ENCODE measurements at regions not wholly inside any gene's neighbourhood (a gene's known extent, or its start where the extent isn't known, plus 50 kb on each side); places are given as distances from the start of the nearest gene placed in this dataset.

DNA sequence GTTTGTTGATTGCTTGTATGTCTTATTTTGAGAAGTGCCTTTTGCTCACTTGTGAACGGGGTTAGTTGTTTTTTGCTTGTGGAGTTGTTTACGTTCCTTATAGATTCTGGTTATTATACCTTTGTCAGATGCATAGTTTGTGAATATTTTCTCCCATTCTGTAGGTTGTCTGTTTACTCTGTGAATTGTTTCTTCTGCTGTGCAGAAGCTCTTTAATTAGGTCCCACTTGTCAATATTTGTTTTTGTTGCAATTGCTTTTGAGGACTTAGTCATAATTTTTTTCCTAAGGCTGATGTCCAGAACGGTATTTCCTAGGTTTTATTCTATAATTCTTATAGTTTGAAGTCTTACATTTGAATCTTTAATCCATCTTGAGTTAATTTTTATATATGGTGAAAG is 285.3 kb upstream of the GADL1 start:
- TF ChIP-seq, protein P1, sequence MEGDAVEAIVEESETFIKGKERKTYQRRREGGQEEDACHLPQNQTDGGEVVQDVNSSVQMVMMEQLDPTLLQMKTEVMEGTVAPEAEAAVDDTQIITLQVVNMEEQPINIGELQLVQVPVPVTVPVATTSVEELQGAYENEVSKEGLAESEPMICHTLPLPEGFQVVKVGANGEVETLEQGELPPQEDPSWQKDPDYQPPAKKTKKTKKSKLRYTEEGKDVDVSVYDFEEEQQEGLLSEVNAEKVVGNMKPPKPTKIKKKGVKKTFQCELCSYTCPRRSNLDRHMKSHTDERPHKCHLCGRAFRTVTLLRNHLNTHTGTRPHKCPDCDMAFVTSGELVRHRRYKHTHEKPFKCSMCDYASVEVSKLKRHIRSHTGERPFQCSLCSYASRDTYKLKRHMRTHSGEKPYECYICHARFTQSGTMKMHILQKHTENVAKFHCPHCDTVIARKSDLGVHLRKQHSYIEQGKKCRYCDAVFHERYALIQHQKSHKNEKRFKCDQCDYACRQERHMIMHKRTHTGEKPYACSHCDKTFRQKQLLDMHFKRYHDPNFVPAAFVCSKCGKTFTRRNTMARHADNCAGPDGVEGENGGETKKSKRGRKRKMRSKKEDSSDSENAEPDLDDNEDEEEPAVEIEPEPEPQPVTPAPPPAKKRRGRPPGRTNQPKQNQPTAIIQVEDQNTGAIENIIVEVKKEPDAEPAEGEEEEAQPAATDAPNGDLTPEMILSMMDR (IDR thresholded peaks at IDR 0.05): no peak

DNA sequence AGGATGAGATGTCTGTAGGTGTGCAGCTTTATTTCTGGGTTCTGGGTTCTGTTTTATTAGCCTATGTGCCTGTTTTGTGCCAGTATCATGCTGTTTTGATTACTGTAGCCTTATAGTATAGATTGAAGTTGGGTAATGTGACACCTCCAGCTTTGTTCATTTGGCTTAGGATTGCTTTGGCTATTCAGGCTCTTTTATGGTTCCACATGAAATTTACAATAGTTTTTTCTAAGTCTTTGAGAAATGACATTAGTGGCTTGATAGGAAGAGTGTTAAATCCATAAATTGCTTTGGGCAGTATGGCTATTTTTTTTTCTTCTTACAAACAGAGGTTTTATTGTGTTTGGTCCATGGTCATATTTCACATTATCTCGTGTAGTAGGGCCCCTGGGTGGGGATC is 285.8 kb upstream of the GADL1 start:
- Histone ChIP-seq H3K36me3 (no peaks in the 10 kb centered on the region), H3K9ac (ENCODE audit: low read depth in 2 of 2, low read length in 2 of 2) (no peak overlapping the region), H3K4me1 (peaks cover 5% of the 10 kb centered on the region), H3K27ac (no peak overlapping the region), H3K9me3 (no peaks in the 10 kb centered on the region), H3K4me3 (no peak overlapping the region), H3K27me3 (no peaks in the 10 kb centered on the region)
- intact Hi-C loops (cut with DNase I): no loop called here
- no peak for DNase-seq
- TF ChIP-seq, protein P1 (IDR thresholded peaks at IDR 0.05): no peak

More for the DNA sequence above, 285.3 kb upstream of the GADL1 start:
- no peak overlapping the region for H3K9ac ChIP-seq (ENCODE audit: low read depth in 2 of 2, low read length in 2 of 2)
- H3K4me1 ChIP-seq: peaks cover 5% of the 10 kb centered on the region
- H3K4me3 ChIP-seq: no peak overlapping the region
- intact Hi-C loops (cut with DNase I): no loop called here
- no peaks in the 10 kb centered on the region for H3K36me3 ChIP-seq
- H3K9me3 ChIP-seq: no peaks in the 10 kb centered on the region
- H3K27me3 ChIP-seq: no peaks in the 10 kb centered on the region
- no peak overlapping the region for H3K27ac ChIP-seq
- no peak for DNase-seq

DNA sequence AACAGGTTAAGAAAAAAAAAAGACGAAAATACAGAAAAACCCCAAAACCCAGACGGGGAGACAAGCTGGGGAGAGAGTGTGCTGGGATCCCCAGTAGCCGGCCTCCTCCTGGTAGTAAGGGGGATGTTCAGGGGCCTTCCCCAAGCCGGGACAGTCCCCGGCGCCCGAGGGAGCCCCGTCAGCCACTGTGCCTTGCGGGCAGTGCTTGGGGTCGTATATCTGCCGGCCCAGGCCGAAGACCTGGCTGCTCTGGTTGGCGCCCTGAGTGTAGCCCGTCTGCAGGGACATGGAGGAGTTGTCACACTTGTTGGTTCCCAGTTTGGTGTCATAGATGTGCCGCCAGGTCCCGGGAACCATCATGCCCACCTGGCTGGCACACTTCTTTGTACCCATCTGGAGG is 287.2 kb upstream of the GADL1 start:
- Histone ChIP-seq H3K4me3 (no peak overlapping the region), H3K27me3 (no peaks in the 10 kb centered on the region), H3K9ac (ENCODE audit: low read depth in 2 of 2, low read length in 2 of 2) (no peak overlapping the region), H3K27ac (no peak overlapping the region), H3K36me3 (no peaks in the 10 kb centered on the region), H3K4me1 (peaks cover 5% of the 10 kb centered on the region), H3K9me3 (no peaks in the 10 kb centered on the region)
- no peak for DNase-seq
- TF ChIP-seq, protein P1 (IDR thresholded peaks at IDR 0.05): no peak
- intact Hi-C loops (cut with DNase I): no loop called here

DNA sequence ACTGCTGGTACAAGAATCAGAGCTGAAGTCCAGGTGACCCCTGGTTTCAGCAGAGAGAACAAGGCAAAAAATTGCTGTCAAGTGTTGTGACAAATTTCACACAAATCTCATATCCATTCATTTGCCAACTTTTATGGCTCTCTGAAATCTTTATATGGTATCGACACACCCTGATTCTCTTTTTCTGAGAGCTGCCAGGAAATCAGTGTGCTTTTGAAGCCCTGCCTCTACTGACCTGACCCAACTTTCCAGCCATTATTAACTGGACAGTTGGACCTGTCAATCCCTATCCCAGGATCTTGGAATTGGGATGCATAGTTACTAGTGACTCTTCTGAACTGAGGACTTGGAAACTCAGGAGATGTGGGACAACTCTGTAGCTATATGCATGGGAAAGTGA is 288.2 kb upstream of the GADL1 start:
- Histone ChIP-seq H3K27ac (no peak overlapping the region), H3K36me3 (no peaks in the 10 kb centered on the region), H3K4me1 (peaks cover 5% of the 10 kb centered on the region), H3K27me3 (no peaks in the 10 kb centered on the region), H3K9me3 (no peaks in the 10 kb centered on the region), H3K4me3 (no peak overlapping the region), H3K9ac (ENCODE audit: low read depth in 2 of 2, low read length in 2 of 2) (no peak overlapping the region)
- TF ChIP-seq, protein P1 (IDR thresholded peaks at IDR 0.05): no peak
- no peak for DNase-seq
- intact Hi-C loops (cut with DNase I): no loop called here

DNA sequence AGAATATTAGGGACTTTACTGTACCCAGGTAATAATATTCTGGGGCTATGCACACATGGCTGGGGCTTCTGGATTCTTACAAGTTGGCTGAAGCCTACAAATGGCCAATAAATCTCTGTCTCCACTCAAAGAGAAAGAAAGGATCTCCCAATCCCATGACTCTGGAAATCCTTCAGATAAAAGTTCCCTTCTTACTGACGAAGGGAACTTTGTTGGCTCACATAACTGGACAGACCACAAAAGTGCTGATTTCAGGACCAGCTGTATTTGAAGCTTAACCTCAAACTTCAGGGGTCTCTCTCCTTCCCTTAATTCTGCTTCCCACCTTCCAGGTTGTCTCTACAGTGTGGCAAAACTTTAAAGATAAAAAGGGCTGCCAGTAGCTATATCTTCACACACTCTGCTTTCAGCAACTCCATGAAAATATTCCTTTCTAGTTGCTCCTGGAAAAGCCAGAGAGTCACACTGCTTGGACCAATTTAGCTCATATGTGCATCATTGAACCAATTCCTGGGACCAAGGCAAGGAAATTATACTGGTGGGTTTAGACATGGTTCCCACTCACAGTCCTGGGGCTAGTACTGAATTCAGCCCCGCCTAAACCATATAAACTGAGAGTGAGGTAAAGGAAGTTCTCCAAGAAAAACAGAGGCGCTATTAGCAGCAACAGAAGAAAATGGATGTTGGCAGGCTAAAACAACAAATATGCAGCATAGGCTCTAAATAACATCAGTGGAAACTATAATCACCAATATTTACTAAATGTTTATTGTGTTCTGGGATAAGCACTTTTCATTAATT is 290.0 kb upstream of the GADL1 start:
- DNase-seq: no peak
- no peaks in the 10 kb centered on the region for H3K9me3 ChIP-seq
- H3K4me3 ChIP-seq: no peak overlapping the region
- no peaks in the 10 kb centered on the region for H3K27me3 ChIP-seq
- H3K27ac ChIP-seq: no peak overlapping the region
- no peaks in the 10 kb centered on the region for H3K36me3 ChIP-seq
- H3K4me1 ChIP-seq: peaks cover 5% of the 10 kb centered on the region
- TF ChIP-seq, protein P1 (IDR thresholded peaks at IDR 0.05): no peak
- intact Hi-C loops (cut with DNase I): no loop called here
- no peak overlapping the region for H3K9ac ChIP-seq (ENCODE audit: low read depth in 2 of 2, low read length in 2 of 2)
